ENCODE measurements at regions not wholly inside any gene's neighbourhood (a gene's known extent, or its start where the extent isn't known, plus 50 kb on each side); places are given as distances from the start of the nearest gene placed in this dataset.

DNA sequence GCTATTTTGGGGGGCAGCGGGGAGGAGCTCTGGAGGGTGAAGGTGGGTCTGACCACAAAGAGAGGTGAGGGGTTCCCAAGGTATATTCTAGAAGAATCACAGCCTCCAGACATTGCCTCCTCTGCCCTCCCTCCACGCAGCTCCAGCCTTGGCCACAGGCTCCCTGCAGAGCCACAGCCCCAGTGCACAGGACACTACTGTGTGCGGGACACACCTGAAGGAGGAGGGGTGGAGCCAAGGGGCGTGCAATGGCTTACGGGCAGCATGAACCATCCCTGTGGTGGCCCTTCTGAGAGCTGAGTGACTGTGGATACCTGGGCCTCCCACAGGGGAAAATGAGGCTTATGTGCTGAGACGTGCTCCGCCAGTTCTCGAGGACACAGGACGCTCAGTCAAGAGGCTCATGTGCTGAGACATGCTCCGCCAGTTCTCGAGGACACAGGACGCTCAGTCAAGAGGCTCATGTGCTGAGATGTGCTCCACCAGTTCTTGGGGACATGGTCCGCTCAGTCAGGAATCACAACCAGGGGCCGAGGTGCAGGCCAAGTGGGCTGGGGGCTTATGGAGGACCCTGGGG lies 417.3 kb downstream of the SHANK2 start:
- H3K36me3 Mint-ChIP-seq (ENCODE audit: insufficient read depth), result peaks cover 6% of the 10 kb centered on the region
- TF ChIP-seq, protein P1, sequence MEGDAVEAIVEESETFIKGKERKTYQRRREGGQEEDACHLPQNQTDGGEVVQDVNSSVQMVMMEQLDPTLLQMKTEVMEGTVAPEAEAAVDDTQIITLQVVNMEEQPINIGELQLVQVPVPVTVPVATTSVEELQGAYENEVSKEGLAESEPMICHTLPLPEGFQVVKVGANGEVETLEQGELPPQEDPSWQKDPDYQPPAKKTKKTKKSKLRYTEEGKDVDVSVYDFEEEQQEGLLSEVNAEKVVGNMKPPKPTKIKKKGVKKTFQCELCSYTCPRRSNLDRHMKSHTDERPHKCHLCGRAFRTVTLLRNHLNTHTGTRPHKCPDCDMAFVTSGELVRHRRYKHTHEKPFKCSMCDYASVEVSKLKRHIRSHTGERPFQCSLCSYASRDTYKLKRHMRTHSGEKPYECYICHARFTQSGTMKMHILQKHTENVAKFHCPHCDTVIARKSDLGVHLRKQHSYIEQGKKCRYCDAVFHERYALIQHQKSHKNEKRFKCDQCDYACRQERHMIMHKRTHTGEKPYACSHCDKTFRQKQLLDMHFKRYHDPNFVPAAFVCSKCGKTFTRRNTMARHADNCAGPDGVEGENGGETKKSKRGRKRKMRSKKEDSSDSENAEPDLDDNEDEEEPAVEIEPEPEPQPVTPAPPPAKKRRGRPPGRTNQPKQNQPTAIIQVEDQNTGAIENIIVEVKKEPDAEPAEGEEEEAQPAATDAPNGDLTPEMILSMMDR (IDR thresholded peaks at IDR 0.05; ENCODE audit: unreplicated experiment), result no peak
- no peak overlapping the region for H3K27ac Mint-ChIP-seq
- H3K27me3 Mint-ChIP-seq, result no peaks in the 10 kb centered on the region
- H3K4me3 Mint-ChIP-seq (ENCODE audit: low read depth), result no peak overlapping the region
- H3K4me1 Mint-ChIP-seq (ENCODE audit: low read depth), result no peaks in the 10 kb centered on the region
- no peak for DNase-seq (ENCODE audit: low spot score, unreplicated experiment)
- H3K9me3 Mint-ChIP-seq (ENCODE audit: low read depth), result no peaks in the 10 kb centered on the region

DNA sequence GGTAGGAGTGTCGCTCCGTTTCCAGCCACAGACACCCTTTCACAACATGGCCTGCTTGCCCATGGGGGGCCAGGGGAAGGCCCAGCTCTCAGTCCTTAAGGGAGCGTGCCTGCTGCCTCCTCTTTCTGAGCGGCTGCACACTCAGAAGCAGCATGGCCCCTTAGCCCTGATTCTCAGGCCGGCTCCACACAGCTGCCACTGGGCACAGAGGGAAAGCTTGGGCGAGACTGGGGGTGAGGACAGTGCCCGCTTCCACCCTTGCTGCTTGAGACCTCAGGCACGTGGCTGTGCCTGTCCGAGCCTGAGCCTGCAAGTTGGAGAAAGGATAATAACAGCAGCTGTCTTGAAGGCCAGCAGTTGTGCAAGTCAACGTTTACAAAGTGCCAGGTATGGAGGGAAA lies 416.3 kb downstream of the SHANK2 start:
- TF ChIP-seq, protein P1 (IDR thresholded peaks at IDR 0.05; ENCODE audit: unreplicated experiment), result no peak
- Mint-ChIP-seq H3K4me1 (ENCODE audit: low read depth) (no peaks in the 10 kb centered on the region), H3K27me3 (no peaks in the 10 kb centered on the region), H3K9me3 (ENCODE audit: low read depth) (no peaks in the 10 kb centered on the region), H3K27ac (no peak overlapping the region), H3K36me3 (ENCODE audit: insufficient read depth) (peaks cover 6% of the 10 kb centered on the region), H3K4me3 (ENCODE audit: low read depth) (no peak overlapping the region)
- no peak for DNase-seq (ENCODE audit: low spot score, unreplicated experiment)

DNA sequence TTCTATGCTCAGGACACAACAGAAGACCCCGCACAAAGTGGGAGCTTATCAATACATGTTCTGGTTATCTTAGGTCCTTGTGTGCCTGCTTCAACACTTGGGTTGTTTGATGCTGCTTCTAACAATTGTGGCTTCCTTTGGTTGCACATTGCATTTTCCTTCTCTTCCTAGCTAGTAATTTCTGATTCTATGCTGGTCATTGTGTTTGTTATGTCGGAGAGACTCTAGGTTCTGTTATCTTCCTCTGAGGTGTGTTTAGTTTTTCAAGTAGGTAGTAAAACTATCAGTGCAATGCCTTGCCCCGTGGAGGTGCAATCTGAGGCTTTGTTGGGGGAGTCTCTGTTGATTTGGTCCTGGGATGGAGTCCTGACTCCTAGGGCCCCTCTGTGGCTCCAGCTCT lies 414.2 kb downstream of the SHANK2 start:
- Mint-ChIP-seq H3K36me3 (ENCODE audit: insufficient read depth) (peaks cover 6% of the 10 kb centered on the region), H3K4me1 (ENCODE audit: low read depth) (no peaks in the 10 kb centered on the region), H3K9me3 (ENCODE audit: low read depth) (no peaks in the 10 kb centered on the region), H3K4me3 (ENCODE audit: low read depth) (no peak overlapping the region), H3K27ac (no peak overlapping the region), H3K27me3 (no peaks in the 10 kb centered on the region)
- TF ChIP-seq, protein P1 (IDR thresholded peaks at IDR 0.05; ENCODE audit: unreplicated experiment), result no peak
- DNase-seq (ENCODE audit: low spot score, unreplicated experiment), result no peak

DNA sequence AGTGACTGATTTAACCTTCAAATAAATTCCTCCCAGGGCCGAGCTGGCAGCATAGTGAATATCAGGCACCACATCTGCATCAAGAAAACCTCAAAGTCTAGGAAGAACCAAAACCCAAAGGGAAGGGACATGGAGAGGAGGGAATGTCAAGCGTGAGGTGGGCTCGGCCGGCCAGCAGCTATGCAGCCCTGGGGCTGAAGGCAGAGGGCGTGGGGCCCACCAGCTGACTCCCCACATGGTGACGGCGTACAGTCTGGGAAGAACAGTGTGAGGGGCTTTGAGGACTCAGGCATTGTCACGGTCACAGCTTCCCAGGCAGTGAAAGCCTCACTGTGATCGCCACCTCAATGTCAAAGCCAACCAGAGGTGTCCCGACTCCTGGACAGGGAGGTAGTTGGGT lies 412.5 kb downstream of the SHANK2 start:
- Mint-ChIP-seq H3K4me1 (ENCODE audit: low read depth) (no peaks in the 10 kb centered on the region), H3K27me3 (no peaks in the 10 kb centered on the region), H3K27ac (no peak overlapping the region), H3K4me3 (ENCODE audit: low read depth) (no peak overlapping the region), H3K36me3 (ENCODE audit: insufficient read depth) (peaks cover 6% of the 10 kb centered on the region), H3K9me3 (ENCODE audit: low read depth) (no peaks in the 10 kb centered on the region)
- DNase-seq (ENCODE audit: low spot score, unreplicated experiment), result no peak
- TF ChIP-seq, protein P1 (IDR thresholded peaks at IDR 0.05; ENCODE audit: unreplicated experiment), result no peak

DNA sequence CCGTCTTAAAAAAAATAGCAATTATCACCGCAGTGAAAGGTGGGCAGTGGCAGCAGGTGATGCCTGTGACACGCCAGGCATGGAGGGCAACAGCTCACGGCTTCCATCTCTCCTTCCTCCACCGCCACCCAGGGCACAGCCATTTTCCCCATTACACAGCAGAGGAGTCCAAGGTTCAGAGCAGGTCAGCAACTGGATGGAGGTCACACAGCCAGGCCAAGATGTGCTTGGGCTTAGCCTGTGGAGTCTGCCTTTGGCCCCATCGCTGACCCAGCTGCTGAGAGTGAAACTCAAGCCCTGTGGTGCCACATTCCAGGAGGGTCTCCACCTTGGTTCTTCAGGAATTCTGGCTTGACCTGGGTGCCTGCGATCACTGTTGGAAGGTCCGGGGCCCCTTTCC lies 411.1 kb downstream of the SHANK2 start:
- H3K9me3 Mint-ChIP-seq (ENCODE audit: low read depth), result no peaks in the 10 kb centered on the region
- H3K4me3 Mint-ChIP-seq (ENCODE audit: low read depth), result no peak overlapping the region
- no peak for DNase-seq (ENCODE audit: low spot score, unreplicated experiment)
- H3K27me3 Mint-ChIP-seq, result no peaks in the 10 kb centered on the region
- peaks cover 6% of the 10 kb centered on the region for H3K36me3 Mint-ChIP-seq (ENCODE audit: insufficient read depth)
- no peaks in the 10 kb centered on the region for H3K4me1 Mint-ChIP-seq (ENCODE audit: low read depth)
- no peak overlapping the region for H3K27ac Mint-ChIP-seq
- TF ChIP-seq, protein P1 (IDR thresholded peaks at IDR 0.05; ENCODE audit: unreplicated experiment), result no peak
